A204.1 (cell line): ENCODE measurements at regions not wholly inside any gene's neighbourhood (a gene's known extent, or its start where the extent isn't known, plus 50 kb on each side); places are given as distances from the start of the nearest gene placed in this dataset.

ENCODE experiments used
- FAIRE-seq: peaks from 2 replicates; lab custom pipeline; 2012; peaks lifted over from hg19 to GRCh38; lab: Jason Lieb, UNC

DNA sequence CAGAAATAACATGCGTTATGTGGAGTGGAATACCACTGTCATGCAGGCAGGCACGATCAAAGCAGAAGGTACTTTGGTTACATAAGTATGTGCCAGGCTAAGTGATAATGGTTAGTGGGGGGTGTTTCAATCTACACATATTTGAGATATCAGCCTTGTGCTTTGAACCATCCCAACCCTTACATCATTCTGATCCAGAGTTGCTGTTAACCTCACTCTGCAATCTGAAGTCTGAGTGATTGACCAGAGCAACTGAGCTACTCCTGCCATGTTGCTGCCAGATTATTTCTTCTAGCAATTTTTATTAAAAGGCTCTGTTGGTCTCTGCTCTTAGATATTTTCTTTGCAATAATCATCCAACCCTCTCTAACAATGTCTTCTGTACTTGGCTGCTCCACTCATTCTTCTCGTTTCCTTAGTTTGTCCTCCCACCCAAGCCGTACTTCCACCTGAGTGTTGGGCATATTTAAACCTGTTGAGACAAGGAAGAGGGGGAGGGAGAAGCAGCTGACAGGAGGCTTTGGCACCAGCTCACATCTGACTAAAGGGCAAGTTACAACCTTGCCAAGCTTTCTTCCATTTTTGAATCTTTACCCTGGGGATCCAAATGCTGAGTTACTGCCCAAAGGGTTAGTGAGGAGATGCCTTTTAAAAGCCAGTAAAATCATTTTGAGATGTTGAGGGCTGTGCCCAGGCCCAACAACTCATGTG is 114.1 kb upstream of the SESN3 start:
- FAIRE-seq = no peak

DNA sequence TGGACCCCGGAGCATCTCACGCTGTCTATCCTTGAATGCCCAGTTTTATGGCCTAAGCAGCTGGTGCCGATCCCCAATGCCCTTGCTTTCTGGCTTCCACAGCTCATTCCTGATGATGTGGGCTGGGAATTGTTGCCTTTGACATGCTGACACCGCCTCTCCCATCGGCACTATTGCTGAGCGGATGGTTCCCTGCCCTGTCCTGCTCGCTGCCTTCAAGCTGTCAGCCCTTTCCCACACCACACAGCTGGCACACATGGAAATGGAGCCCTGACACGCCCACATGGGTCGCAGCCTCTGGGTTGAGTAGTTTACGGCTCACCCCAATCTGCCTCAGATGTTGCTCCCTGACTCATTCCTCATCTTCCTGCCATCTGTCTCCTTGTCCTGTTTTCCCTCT is 110.2 kb upstream of the SESN3 start:
- no peak for FAIRE-seq

DNA sequence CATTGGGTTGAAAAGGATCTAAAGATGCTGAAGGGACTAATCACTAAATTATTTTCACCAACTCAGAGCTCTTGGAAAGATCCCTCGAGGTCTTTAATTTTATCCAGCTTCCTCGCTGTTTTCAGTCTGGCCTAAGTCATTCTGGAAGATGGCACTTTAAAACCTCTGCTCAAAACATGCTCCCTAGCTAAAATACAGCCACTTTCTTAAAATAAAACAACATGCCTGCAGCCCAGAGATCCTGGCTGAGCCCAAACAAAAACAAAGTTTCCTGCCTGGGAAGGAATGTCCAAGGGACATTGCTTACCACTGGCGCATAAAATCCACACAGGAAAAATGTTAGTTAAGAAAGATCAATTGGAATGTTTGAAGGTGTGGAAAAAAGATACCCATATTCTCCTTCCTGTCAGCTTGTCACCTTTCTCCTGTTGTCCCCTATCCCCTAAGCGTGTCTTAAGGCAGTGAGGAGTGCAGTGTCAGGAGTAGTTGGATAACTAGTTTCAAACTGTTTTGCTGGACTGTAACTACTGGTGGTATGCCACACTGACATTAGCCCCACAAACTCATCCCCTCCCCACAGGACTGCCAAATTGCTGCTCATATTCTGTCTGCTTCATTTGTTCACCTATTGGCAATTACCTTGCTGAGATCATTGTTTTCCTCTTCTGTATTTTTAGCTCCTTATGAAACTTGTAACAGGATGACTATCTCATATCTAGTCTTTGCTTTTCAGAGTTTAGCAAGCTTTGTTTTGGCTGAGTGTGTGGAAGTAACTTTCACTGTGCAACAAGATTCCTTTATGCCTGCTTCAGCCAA is 108.3 kb upstream of the SESN3 start:
- FAIRE-seq = no peak

DNA sequence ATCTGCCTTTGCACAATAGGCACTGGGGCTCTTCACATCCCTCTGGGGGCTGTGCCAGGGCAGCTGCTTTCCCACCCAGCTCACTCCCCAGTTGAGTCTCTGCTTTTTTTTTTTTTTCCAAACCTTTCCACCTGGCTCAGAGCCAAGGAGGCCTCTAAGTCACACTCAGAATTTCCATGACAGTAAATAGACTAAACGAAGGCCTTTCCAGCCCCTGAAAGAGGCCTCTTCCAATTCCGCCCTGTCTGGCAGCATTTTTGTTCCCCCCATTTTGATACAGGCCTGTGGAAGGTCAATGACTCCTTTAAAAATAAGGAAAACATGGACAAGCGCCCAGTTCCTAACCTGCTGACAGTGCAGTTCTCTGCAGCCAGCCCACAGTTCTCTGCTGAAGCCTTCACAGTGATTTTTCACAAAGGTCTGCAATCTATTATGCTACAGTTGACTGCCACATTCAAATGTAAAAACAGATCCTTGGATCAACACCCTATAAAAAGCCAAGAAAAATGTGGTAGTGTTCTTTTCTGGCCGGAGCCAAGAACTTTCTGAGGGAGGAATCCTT is 107.5 kb upstream of the SESN3 start:
- FAIRE-seq = no peak

DNA sequence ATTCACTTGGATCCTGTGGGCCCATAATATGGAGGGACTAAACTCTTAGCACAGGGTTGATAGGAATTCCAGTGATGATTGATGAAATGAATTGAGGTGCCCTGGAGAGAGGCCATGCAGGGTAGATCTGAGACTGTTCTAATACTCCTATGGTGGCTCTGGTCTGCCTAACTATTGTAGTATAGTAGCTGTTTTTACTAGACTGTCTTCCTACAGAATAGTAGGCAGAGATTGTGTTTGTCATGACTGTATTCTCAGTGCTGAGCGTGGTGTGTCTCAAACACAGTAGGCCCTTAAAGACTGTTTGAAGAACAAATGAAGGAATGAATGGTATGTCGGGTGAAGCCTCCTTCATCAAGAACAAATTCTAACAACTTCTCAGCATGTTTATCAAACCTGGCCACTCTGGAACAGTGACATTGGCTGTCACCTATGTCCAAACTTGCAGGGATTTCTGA is 107.0 kb upstream of the SESN3 start:
- no peak for FAIRE-seq

DNA sequence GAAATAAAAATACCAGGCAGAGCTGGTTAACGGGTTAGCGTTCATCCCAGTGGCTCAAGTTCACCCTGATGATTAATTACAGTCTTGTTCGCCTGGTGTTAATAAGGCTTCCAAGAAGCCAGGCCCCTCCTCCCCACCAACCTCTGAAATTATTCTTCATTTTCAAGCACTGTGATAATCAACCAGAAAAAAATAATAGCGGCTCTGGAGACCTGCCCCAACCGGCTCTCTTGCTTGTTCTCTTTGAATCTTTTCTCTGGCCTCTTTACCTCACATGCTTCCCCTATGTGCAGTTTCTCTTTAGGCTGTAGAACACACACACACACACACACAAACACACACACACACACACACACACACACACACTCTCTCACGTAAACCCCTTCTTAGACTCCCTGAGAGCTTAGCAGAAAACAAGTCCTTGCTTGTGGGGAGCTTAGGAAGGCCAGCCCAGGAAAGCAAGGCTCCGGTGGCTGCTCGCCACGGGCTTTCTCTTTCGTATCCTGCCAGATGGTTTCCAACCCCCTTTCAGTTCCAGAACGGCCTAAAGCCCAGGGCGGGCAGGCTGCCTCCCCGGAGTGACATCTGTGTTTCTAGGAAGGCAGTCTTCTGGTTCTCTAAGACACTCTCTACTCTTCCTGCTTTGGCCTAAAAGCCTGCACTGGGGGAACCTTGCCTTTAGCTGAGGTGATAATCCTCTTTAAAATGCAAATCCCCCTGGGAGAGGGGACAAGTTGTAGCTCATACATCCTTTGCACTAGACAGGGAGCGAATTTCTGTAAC is 106.4 kb upstream of the SESN3 start:
- FAIRE-seq = no peak

DNA sequence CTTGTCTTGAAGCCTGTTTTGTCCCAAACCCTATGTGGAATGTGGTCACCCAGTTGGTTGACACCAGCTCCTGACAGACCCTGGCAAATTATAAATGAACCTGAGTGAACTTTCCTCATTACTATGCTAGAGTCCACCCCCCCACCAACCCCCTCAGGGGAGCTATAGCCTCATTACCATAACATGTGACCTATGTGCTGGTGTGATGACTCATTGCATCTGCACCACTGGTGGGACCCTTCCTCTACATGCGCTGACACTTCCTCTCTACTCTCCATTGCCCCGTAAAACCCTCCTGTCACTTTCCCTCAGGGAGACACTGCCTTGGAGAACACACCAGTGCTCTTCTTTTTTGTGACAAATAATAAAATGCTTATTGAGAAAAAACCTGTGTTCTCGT is 105.0 kb upstream of the SESN3 start:
- no peak for FAIRE-seq

DNA sequence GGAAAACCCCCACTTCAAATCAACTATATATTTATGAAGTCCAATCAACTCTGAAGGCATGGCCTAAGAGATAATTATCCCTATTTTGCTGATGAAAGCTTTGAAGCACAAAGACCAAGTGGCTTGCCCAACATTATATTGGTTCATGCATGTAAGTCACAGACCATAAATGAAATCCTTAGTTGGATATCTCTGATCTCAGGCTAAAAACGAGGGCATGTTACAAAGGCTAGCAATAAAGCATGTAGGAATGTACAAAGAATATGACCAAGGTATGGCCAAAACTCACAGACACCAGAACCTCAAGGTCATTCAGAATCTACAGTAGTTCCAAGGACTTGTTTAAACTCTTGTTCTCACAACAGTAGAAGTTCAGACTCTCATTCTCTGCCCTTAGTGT is 100.2 kb upstream of the SESN3 start:
- no peak for FAIRE-seq

DNA sequence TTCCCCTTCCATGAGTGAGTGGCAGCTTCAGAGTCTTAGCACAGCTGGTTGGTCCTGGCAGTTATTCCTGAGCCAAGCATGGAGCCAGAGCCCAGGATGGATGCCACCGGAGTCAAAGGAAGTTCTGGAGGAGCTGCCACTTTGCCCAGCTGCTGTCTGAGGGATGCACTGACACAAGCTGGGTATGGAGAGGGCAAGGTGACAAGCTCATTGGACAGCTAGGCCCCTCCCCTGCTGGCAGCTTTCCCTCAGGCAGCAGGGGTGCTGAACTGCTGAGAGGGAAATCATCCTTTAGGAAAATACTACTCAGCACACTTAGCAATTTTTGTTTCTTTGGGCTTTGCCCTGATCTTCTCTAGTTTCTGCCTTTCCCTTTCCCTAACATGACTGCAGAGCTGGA is 99.3 kb upstream of the SESN3 start:
- no peak for FAIRE-seq

DNA sequence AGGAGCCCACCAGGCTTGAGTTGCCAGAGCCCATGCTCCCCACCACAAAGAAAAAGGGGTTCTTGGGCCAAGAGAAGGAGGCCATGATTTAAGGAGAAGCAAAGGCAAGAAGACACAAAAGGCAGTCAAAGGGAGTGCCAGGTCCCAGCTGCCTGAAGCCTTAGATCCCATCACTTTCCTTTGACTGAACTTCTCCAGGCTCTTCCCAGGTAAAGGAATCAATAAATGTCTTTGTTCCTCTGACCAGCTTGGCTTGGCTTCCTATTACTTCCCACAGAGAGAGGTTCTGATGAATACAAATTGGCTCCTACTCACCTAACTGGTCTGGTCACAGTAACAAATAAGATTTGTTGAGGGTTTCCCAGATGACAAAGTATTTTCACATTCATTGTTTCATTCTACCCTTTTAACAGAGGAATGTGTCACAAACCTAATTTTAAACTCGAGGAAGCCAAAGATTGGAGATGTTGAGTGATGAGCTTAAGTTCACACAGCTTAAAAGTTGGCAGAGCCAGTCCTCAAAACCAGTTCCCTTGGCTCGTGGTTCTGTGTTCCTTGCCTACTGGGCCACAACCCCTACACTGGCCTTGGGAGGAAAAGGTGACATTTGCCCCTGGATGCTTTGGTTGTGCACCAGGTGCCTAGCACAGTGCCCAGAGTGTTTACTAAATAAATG is 96.4 kb upstream of the SESN3 start:
- no peak for FAIRE-seq

DNA sequence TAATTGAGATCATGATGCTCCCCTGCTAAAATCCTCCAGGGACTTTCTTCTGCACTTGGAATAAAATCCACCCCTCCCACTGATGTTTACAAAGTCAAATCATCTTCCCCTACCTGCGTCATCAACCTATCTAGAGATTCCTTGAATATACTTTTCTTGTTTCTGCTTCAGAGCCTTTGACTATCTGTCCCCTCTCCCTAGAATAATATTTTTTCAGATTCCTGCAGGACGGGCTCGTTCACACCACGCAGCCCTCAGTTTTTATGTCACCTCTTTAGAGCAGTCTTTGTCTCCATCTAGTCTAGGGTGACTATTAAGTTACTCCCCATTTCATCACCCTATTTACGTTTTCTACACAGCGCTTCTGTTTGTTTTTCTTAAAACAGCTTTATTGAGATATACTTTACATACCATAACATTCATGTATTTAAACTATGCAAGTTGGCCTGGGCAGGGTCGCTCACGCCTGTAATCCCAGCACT is 94.8 kb upstream of the SESN3 start:
- no peak for FAIRE-seq

DNA sequence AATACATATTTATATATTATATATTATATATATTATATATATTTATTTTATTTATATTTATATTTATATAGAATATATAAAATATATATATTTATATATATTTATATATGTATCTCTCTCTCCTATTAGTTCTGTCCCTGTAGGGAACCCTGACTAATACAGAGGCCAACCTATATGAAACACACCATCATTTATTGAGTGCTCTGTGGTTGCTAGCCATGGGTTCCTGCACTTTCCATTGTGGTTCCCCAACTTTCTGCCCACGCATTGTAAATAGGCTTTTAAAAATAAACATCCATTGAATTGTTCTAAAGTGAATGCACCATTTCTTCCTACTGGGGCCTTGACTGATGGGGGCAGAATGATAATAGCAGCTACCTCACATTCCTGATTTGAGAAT is 93.8 kb upstream of the SESN3 start:
- FAIRE-seq = no peak

DNA sequence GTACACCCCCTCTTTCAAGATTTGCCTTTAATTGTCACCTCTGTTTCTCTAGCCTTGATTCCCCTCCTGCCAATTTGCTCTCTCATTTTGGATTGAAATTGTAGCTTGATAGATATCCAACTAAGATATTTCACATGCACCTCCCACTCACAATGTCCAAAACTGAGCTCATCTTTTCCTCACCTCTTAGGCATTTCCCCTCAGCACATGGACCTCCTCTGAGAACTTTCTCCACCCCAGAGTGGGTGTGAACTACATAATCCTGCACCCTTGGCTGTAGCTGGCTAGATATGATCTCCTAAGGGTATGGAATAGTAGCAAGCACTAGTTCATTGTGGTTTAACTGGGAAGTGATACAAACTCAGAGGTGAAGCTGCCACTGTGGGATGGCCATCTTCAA is 91.5 kb upstream of the SESN3 start:
- no peak for FAIRE-seq

DNA sequence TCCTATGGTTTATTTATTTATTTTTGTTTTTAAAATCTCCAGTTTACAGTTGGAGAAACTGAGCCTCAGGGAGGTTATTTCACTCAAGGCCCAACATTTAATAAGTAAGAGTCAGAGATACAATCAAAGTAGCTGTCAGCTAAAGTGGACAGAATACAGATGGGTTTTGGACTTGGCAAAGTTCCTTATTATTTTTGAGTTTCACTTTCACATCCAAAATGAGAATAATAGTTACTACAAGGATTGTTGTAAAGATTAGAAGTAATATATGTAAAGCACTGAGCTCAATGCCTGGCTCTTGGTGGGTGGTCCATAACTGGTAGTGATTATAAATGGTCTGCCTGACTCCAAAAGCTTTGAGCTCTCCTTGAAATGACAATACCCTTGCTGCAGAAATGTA is 87.5 kb upstream of the SESN3 start:
- FAIRE-seq = no peak

DNA sequence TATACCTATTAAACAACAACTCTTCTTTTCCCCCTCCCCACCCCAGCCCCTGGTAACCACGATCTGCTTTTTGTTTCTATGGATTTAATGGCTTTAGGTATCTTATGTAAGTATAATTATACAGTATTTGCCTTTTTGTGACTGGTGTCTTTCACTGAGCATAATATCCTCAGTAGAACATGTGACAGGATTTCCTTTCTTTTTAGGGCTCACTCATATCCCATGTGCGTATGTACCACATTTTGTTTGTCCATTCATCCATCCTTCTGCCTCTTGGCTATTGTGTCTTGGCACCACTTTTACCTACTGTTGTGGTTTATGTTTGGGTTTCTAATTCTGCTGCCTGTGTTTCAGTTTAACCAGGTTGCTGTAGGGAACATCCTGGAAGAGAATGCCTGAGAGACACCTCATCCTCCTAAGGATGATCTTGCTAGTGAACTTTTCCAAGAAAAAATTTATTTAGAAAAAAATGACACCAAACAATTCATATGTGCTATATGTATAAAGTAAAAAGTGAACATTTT is 77.6 kb upstream of the SESN3 start:
- FAIRE-seq = no peak

DNA sequence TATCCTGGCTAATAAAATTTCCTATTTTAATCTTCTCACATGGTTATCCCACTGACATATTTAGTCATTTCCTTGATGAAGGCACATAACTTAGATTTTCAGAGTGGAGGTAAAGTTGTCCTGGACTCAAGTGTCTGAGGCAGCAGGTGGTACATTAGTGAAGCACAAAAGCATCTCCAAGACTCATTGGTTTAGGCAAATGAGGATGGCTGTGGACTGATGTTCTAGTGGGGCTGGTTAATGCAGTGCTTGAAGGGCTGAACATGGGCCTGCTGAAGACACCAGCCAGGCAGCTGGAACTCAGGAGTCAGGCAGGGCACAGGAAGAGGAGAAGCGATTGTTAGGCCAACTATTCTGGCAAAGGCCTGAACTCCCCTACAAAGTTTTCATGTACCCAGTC is 76.3 kb upstream of the SESN3 start:
- FAIRE-seq = no peak

DNA sequence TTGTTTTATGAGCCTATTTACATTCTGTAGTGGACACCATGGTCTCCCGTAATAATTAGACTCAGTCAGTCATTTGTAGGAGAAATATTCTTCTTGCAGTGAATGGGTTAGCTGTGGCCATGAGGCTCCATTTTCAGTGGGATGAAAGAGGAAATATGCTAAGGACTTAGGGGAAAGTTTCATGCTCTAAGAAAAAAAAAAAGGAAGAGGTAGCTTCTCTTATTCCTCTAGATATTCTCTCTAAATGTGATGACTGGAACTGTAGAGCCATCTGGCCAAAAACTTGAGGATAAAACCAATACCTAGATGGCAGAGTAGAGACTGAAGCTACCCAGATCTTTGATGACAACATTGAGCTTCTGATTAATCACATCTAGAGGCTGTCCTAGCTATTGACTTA is 75.8 kb upstream of the SESN3 start:
- FAIRE-seq = no peak

DNA sequence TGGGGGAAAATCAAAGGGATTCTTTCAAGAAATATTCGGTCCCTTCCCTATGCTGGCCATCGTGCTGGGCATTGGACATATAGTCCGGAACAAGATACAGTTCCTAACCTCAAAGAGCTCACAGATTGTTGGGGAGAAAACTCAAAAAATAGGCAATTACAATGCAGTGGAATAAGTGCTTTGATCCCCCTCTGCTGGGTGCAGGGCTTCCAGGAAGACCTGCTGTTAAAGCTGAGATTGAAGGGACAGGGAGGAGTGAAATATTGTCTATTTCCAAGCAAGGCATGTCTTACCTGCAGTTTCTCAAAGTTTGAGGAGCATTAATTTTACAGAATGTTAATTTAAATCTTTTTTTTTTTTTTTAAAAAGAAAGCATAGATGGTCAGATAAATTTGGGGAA is 75.1 kb upstream of the SESN3 start:
- no peak for FAIRE-seq

DNA sequence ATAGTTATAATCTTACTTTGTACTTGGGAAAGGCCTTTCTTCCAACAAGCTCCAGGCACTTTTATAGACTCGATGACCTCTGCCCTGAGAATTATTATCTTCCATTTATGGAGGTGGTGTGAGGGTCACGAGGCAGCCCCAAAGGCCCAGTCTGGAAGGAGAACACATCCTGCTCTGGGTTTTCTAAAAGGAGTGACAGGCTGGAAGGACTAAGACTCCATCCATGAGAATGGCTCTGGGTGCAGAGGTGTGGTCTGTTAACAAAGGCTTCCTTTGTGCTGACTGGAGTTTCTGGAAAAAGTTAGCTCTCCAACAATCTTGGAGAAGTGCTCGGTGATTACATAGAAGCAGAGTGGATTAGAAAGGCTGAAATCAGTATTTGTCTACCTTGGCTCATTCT is 74.7 kb upstream of the SESN3 start:
- no peak for FAIRE-seq

DNA sequence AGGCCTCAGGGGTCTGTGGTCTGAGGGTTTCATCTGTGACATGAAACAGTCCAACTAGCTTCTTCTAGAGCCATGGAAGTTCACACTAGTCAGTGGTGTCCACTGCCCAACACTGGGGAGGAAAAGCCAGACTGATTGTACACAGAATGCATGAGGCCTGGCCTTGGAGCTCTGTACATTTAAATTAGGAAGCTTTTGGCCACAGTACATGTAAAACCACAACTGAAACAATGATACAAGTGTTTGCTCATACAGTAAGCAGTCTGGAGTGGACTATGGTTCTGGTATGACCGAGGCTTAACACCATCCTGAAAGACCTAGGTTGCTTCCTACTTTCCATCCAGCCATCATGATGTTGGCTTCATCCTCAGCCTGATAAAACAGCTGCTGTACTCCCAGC is 73.8 kb upstream of the SESN3 start:
- FAIRE-seq = no peak

DNA sequence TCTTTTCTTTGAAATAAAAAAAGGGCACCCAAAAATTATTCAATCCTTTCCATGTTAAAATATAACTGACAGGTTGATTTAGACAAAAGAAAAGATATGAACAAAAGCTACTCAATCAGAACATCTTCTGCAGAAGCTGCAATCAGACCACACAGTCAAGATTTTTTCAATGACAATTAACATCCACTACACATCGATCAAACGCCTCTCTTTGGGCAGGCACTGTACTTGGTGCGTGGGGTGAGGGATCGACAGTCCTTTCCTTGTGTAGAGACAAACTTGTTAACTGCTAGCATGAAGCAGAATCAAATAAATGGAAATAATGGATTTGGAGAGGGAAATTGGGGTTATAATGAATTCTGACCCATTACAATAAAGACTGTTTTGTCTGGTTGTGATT is 71.2 kb upstream of the SESN3 start:
- FAIRE-seq = no peak

DNA sequence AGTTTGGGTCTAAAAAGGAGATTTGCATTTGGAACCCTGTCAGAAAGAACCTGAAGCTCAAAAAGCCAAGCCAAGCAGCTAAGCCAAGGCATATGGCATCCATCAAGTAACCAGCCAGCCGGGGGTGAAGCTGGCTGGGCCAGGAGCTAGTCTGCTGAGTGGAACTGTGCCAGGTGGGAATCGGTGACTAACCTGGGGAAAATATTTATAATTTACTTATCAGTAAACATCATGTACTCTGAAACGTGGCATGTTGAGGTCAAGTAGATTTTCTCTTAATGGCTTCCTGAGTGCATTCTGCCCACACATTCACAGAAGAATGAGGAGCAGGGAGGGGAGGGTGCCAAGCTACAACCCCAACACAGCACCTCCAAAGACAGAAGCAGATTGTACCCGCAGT is 70.5 kb upstream of the SESN3 start:
- FAIRE-seq = no peak
